ENCODE measurements at regions not wholly inside any gene's neighbourhood (a gene's known extent, or its start where the extent isn't known, plus 50 kb on each side); places are given as distances from the start of the nearest gene placed in this dataset.

DNA sequence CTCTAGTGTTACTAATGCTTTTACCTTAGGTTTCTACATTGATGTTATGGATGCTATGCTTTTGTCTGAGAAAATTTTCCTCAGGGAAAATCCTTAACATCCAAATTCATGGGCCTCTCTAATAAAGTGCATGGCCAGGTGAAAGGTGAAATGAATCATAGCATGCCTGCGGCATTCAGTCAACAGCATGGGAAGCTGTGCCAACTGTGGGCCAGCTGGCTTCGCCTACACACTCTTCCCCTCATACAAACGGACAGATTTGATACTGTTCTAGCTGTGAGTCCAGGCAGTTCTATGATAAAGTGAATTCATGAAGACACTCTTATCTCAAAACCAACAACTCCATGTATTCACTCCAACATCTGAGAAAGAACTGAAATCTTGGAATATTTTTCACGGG is 374.1 kb downstream of the PLK2 start:
- TF ChIP-seq, protein P1, sequence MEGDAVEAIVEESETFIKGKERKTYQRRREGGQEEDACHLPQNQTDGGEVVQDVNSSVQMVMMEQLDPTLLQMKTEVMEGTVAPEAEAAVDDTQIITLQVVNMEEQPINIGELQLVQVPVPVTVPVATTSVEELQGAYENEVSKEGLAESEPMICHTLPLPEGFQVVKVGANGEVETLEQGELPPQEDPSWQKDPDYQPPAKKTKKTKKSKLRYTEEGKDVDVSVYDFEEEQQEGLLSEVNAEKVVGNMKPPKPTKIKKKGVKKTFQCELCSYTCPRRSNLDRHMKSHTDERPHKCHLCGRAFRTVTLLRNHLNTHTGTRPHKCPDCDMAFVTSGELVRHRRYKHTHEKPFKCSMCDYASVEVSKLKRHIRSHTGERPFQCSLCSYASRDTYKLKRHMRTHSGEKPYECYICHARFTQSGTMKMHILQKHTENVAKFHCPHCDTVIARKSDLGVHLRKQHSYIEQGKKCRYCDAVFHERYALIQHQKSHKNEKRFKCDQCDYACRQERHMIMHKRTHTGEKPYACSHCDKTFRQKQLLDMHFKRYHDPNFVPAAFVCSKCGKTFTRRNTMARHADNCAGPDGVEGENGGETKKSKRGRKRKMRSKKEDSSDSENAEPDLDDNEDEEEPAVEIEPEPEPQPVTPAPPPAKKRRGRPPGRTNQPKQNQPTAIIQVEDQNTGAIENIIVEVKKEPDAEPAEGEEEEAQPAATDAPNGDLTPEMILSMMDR (IDR thresholded peaks at IDR 0.05) = no peak
- ATAC-seq = no peak
- intact Hi-C loops (cut with micrococcal nuclease) = no loop called here
- Mint-ChIP-seq H3K36me3 (ENCODE audit: low read depth) (no peaks in the 10 kb centered on the region), H3K4me3 (no peak overlapping the region), H3K4me1 (ENCODE audit: low read depth) (no peaks in the 10 kb centered on the region), H3K9me3 (no peaks in the 10 kb centered on the region), H3K27me3 (no peaks in the 10 kb centered on the region), H3K27ac (no peak overlapping the region)
- ChIA-PET POLR2A (no interaction called here), CTCF (no interaction called here)
- DNase-seq = no peak

- Mint-ChIP-seq H3K27me3 (no peaks in the 10 kb centered on the region), H3K4me1 (ENCODE audit: low read depth) (no peaks in the 10 kb centered on the region), H3K9me3 (no peaks in the 10 kb centered on the region), H3K36me3 (ENCODE audit: low read depth) (no peaks in the 10 kb centered on the region), H3K4me3 (no peak overlapping the region), H3K27ac (no peak overlapping the region)
- intact Hi-C loops (cut with micrococcal nuclease) = no loop called here
- ChIA-PET POLR2A (no interaction called here), CTCF (no interaction called here)
- TF ChIP-seq, protein P1 (IDR thresholded peaks at IDR 0.05) = no peak
- ATAC-seq (no peak), DNase-seq (no peak)
Measured at GRCh38 chr5:58081435-58081834, 378.5 kb downstream of the PLK2 start.

DNA sequence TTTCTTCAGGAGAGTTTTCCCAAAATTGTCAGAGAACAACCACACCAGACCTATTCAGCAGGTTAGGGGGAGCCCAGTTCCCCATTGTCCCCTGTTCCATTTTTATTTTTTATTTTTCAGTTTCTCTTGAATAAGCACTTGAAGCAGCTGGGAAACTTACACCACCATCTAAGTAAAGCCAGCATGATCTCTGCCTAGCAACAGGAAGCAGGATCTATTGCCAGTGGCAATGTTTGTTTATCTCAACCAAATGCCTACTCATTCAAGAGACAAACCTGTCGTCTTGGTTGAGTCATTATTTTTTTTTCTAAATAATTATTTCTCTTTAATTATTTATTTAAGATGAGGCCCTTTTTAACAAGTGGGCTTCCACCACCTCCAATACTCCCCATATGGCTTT is 379.3 kb downstream of the PLK2 start:
- no peaks in the 10 kb centered on the region for H3K9me3 Mint-ChIP-seq
- intact Hi-C loops (cut with micrococcal nuclease) = no loop called here

GRCh38 chr5:58077966-58078365 is 381.9 kb downstream of the PLK2 start:
- ATAC-seq (no peak), DNase-seq (no peak)
- intact Hi-C loops (cut with micrococcal nuclease) = no loop called here
- Mint-ChIP-seq H3K4me1 (ENCODE audit: low read depth) (no peaks in the 10 kb centered on the region), H3K27me3 (no peaks in the 10 kb centered on the region), H3K36me3 (ENCODE audit: low read depth) (no peaks in the 10 kb centered on the region), H3K9me3 (no peaks in the 10 kb centered on the region), H3K27ac (no peak overlapping the region), H3K4me3 (no peak overlapping the region)
- CTCF ChIA-PET = no interaction called here
- TF ChIP-seq, protein P1 (IDR thresholded peaks at IDR 0.05) = no peak
- POLR2A ChIA-PET = no interaction called here

More for the DNA sequence above, 379.3 kb downstream of the PLK2 start:
- Mint-ChIP-seq H3K36me3 (ENCODE audit: low read depth) (no peaks in the 10 kb centered on the region), H3K4me1 (ENCODE audit: low read depth) (no peaks in the 10 kb centered on the region), H3K27ac (no peak overlapping the region), H3K27me3 (no peaks in the 10 kb centered on the region), H3K4me3 (no peak overlapping the region)
- TF ChIP-seq, protein P1 (IDR thresholded peaks at IDR 0.05) = no peak
- ChIA-PET POLR2A (no interaction called here), CTCF (no interaction called here)
- DNase-seq (no peak), ATAC-seq (no peak)

- intact Hi-C loops (cut with micrococcal nuclease) = no loop called here
- Mint-ChIP-seq H3K9me3 (no peaks in the 10 kb centered on the region), H3K27me3 (no peaks in the 10 kb centered on the region), H3K4me1 (ENCODE audit: low read depth) (no peaks in the 10 kb centered on the region), H3K27ac (no peak overlapping the region), H3K4me3 (no peak overlapping the region), H3K36me3 (ENCODE audit: low read depth) (no peaks in the 10 kb centered on the region)
- TF ChIP-seq, protein P1 (IDR thresholded peaks at IDR 0.05) = no peak
- no peak for DNase-seq
- POLR2A ChIA-PET = no interaction called here
- CTCF ChIA-PET = no interaction called here
- ATAC-seq = no peak
Measured at GRCh38 chr5:58077416-58077815, 382.5 kb downstream of the PLK2 start.
